ENCODE measurements at regions not wholly inside any gene's neighbourhood (a gene's known extent, or its start where the extent isn't known, plus 50 kb on each side); places are given as distances from the start of the nearest gene placed in this dataset.

- Mint-ChIP-seq H3K9me3 (no peaks in the 10 kb centered on the region), H3K27me3 (no peaks in the 10 kb centered on the region), H3K4me1 (peaks cover 77 to 88% (median 77%) of the 10 kb centered on the region in 3 donors), H3K27ac (peak overlapping the region; percentile 86 to 93), H3K4me3 (peak overlapping the region in 1 of 3 donors; percentile 68), H3K36me3 (no peaks in the 10 kb centered on the region)
- Histone ChIP-seq H3K27me3 (replicated peaks in 1 of 2; ENCODE audit: control insufficient read depth in 2 of 2, extremely low read depth in 1 of 2, insufficient read depth in 2 of 2, low read length in 1 of 2) (no peaks in the 10 kb centered on the region), H3K9me3 (no peaks in the 10 kb centered on the region), H3K27ac (ENCODE audit: low read length) (peak overlapping the region; percentile 96), H3K4me3 (ENCODE audit: control insufficient read depth in 1 of 2, extremely low read depth in 1 of 2, low read length in 1 of 2) (no peak overlapping the region), H3K4me1 (ENCODE audit: control insufficient read depth in 1 of 2, extremely low read depth in 1 of 2, insufficient read depth in 2 of 2, low read length in 2 of 2) (peaks cover 47 to 50% of the 10 kb centered on the region in 2 experiments), H3K36me3 (ENCODE audit: control insufficient read depth in 2 of 2, extremely low read depth in 1 of 2, insufficient read depth in 1 of 2, low read length in 1 of 2) (no peaks in the 10 kb centered on the region)
- no peak for ATAC-seq (replicated peaks in 1 of 4)
- DNase-seq: no peak
- ChIA-PET POLR2A (interaction anchor here in 1 of 2 donors (1.1 to 2.8 kb wide), 2 partner anchors 37 to 70 kb away, joined by 3 to 37 read pairs; no protein-coding TSS in a partner anchor), CTCF (interaction anchor here in 1 of 2 donors (4.3 kb wide), 1 partner anchor 70 kb away, joined by 23 read pairs; no protein-coding TSS in a partner anchor)
- WGBS (ENCODE audit: insufficient coverage): 67% methylated on average over 1 of the region's 4 CpGs
Measured at GRCh38 chr10:8401531-8401930, 347.0 kb downstream of the GATA3 start.

GRCh38 chr10:8402576-8402975, 348.1 kb downstream of the GATA3 start:
- POLR2A ChIA-PET: interaction anchor here (0.5 to 2.8 kb wide), 7 partner anchors 14 to 692 kb away, joined by 3 to 37 read pairs (median 4); partner anchors contain the start of gene GATA3 (in 1 of the 2)
- peak in 16 of 35 experiments; percentile 4 to 60 (median 13) for DNase-seq
- H3K4me1 Mint-ChIP-seq: peaks cover 83 to 93% (median 85%) of the 10 kb centered on the region in 3 donors
- H3K9me3 Mint-ChIP-seq: no peaks in the 10 kb centered on the region
- 0% methylated on average over 3 of the region's 4 CpGs for WGBS (ENCODE audit: insufficient coverage)
- Histone ChIP-seq H3K4me1 (ENCODE audit: control insufficient read depth in 1 of 2, extremely low read depth in 1 of 2, insufficient read depth in 2 of 2, low read length in 2 of 2) (peaks cover 54 to 55% of the 10 kb centered on the region in 2 experiments), H3K27ac (ENCODE audit: low read length) (peak overlapping the region; percentile 96), H3K4me3 (ENCODE audit: control insufficient read depth in 1 of 2, extremely low read depth in 1 of 2, low read length in 1 of 2) (no peak overlapping the region), H3K9me3 (no peaks in the 10 kb centered on the region), H3K36me3 (ENCODE audit: control insufficient read depth in 2 of 2, extremely low read depth in 1 of 2, insufficient read depth in 1 of 2, low read length in 1 of 2) (no peaks in the 10 kb centered on the region), H3K27me3 (replicated peaks in 1 of 2; ENCODE audit: control insufficient read depth in 2 of 2, extremely low read depth in 1 of 2, insufficient read depth in 2 of 2, low read length in 1 of 2) (no peaks in the 10 kb centered on the region)
- peak overlapping the region; percentile 86 to 93 for H3K27ac Mint-ChIP-seq
- H3K4me3 Mint-ChIP-seq: peak overlapping the region; percentile 49 to 68 (median 52)
- ATAC-seq (replicated peaks in 1 of 4): peak; percentile 57 to 81 (median 78)
- no peaks in the 10 kb centered on the region for H3K27me3 Mint-ChIP-seq
- no peaks in the 10 kb centered on the region for H3K36me3 Mint-ChIP-seq
- CTCF ChIA-PET: interaction anchor here (0.5 to 4.3 kb wide), 6 partner anchors 13 to 722 kb away, joined by 3 to 23 read pairs (median 4); no protein-coding TSS in a partner anchor

GRCh38 chr10:8403711-8404371, 349.4 kb downstream of the GATA3 start:
- Histone ChIP-seq H3K36me3 (ENCODE audit: control insufficient read depth in 2 of 2, extremely low read depth in 1 of 2, insufficient read depth in 1 of 2, low read length in 1 of 2) (no peaks in the 10 kb centered on the region), H3K9me3 (no peaks in the 10 kb centered on the region), H3K27me3 (replicated peaks in 1 of 2; ENCODE audit: control insufficient read depth in 2 of 2, extremely low read depth in 1 of 2, insufficient read depth in 2 of 2, low read length in 1 of 2) (no peaks in the 10 kb centered on the region), H3K4me3 (ENCODE audit: control insufficient read depth in 1 of 2, extremely low read depth in 1 of 2, low read length in 1 of 2) (peak overlapping the region; percentile 14 to 27), H3K4me1 (ENCODE audit: control insufficient read depth in 1 of 2, extremely low read depth in 1 of 2, insufficient read depth in 2 of 2, low read length in 2 of 2) (peaks cover 49 to 58% of the 10 kb centered on the region in 2 experiments), H3K27ac (ENCODE audit: low read length) (peak overlapping the region; percentile 96)
- ChIA-PET CTCF (interaction anchor here (0.6 to 4.3 kb wide), 4 partner anchors 34 to 186 kb away, joined by 3 to 23 read pairs (median 3); no protein-coding TSS in a partner anchor), POLR2A (interaction anchor here (0.6 to 2.8 kb wide), 4 partner anchors 43 to 575 kb away, joined by 3 to 37 read pairs (median 6); no protein-coding TSS in a partner anchor)
- Mint-ChIP-seq H3K27me3 (no peaks in the 10 kb centered on the region), H3K4me3 (peak overlapping the region; percentile 55 to 74 (median 68)), H3K4me1 (peaks cover 79 to 89% (median 81%) of the 10 kb centered on the region in 3 donors), H3K36me3 (no peaks in the 10 kb centered on the region), H3K27ac (peak overlapping the region; percentile 86 to 93), H3K9me3 (no peaks in the 10 kb centered on the region)
- DNase-seq: peak in 2 of 35 experiments; percentile 5 to 28
- no peak for ATAC-seq (replicated peaks in 1 of 4)
- 67% methylated on average over 1 of the region's 4 CpGs for WGBS (ENCODE audit: insufficient coverage)

GRCh38 chr10:8404721-8405120, 350.2 kb downstream of the GATA3 start:
- ATAC-seq (replicated peaks in 1 of 4) (peak; percentile 62 to 87 (median 70)), DNase-seq (peak in 31 of 35 experiments; percentile 11 to 91 (median 43))
- WGBS (ENCODE audit: insufficient coverage): no CpG with 5 or more reads among the region's 1 CpG
- CTCF ChIA-PET: interaction anchor here in 1 of 2 donors (1.0 to 4.3 kb wide), 2 partner anchors 12 to 73 kb away, joined by 3 to 23 read pairs; no protein-coding TSS in a partner anchor
- Mint-ChIP-seq H3K27ac (peak overlapping the region; percentile 86 to 93), H3K4me1 (peaks cover 73 to 81% (median 78%) of the 10 kb centered on the region in 3 donors), H3K4me3 (peak overlapping the region; percentile 55 to 74 (median 68)), H3K9me3 (no peaks in the 10 kb centered on the region), H3K27me3 (no peaks in the 10 kb centered on the region), H3K36me3 (no peaks in the 10 kb centered on the region)
- H3K27ac ChIP-seq (ENCODE audit: low read length): peak overlapping the region; percentile 96
- H3K4me1 ChIP-seq (ENCODE audit: control insufficient read depth in 1 of 2, extremely low read depth in 1 of 2, insufficient read depth in 2 of 2, low read length in 2 of 2): peaks cover 49 to 58% of the 10 kb centered on the region in 2 experiments
- H3K36me3 ChIP-seq (ENCODE audit: control insufficient read depth in 2 of 2, extremely low read depth in 1 of 2, insufficient read depth in 1 of 2, low read length in 1 of 2): no peaks in the 10 kb centered on the region
- no peaks in the 10 kb centered on the region for H3K27me3 ChIP-seq (replicated peaks in 1 of 2; ENCODE audit: control insufficient read depth in 2 of 2, extremely low read depth in 1 of 2, insufficient read depth in 2 of 2, low read length in 1 of 2)
- POLR2A ChIA-PET: interaction anchor here in 1 of 2 donors (0.5 to 2.3 kb wide), 2 partner anchors 73 to 114 kb away, joined by 6 to 14 read pairs; no protein-coding TSS in a partner anchor
- no peaks in the 10 kb centered on the region for H3K9me3 ChIP-seq
- peak overlapping the region in 1 of 2 donors; percentile 14 for H3K4me3 ChIP-seq (ENCODE audit: control insufficient read depth in 1 of 2, extremely low read depth in 1 of 2, low read length in 1 of 2)

GRCh38 chr10:8405596-8405995, 351.1 kb downstream of the GATA3 start:
- ChIA-PET POLR2A (interaction anchor here in 1 of 2 donors (0.7 to 2.3 kb wide), 2 partner anchors 12 to 74 kb away, joined by 5 to 14 read pairs; no protein-coding TSS in a partner anchor), CTCF (interaction anchor here in 1 of 2 donors (1.0 to 4.3 kb wide), 2 partner anchors 11 to 74 kb away, joined by 3 to 23 read pairs; no protein-coding TSS in a partner anchor)
- H3K27ac ChIP-seq (ENCODE audit: low read length): peak overlapping the region; percentile 96
- H3K9me3 Mint-ChIP-seq: no peaks in the 10 kb centered on the region
- H3K27me3 Mint-ChIP-seq: no peaks in the 10 kb centered on the region
- no peak for ATAC-seq (replicated peaks in 1 of 4)
- peak overlapping the region; percentile 86 to 93 for H3K27ac Mint-ChIP-seq
- peaks cover 49 to 54% of the 10 kb centered on the region in 2 experiments for H3K4me1 ChIP-seq (ENCODE audit: control insufficient read depth in 1 of 2, extremely low read depth in 1 of 2, insufficient read depth in 2 of 2, low read length in 2 of 2)
- H3K4me1 Mint-ChIP-seq: peaks cover 71 to 77% (median 72%) of the 10 kb centered on the region in 3 donors
- H3K4me3 Mint-ChIP-seq: peak overlapping the region in 1 of 3 donors; percentile 68
- no peaks in the 10 kb centered on the region for H3K27me3 ChIP-seq (replicated peaks in 1 of 2; ENCODE audit: control insufficient read depth in 2 of 2, extremely low read depth in 1 of 2, insufficient read depth in 2 of 2, low read length in 1 of 2)
- H3K36me3 Mint-ChIP-seq: no peaks in the 10 kb centered on the region
- H3K36me3 ChIP-seq (ENCODE audit: control insufficient read depth in 2 of 2, extremely low read depth in 1 of 2, insufficient read depth in 1 of 2, low read length in 1 of 2): no peaks in the 10 kb centered on the region
- H3K9me3 ChIP-seq: no peaks in the 10 kb centered on the region
- no peak overlapping the region for H3K4me3 ChIP-seq (ENCODE audit: control insufficient read depth in 1 of 2, extremely low read depth in 1 of 2, low read length in 1 of 2)
- no CpG with 5 or more reads among the region's 6 CpGs for WGBS (ENCODE audit: insufficient coverage)
- peak in 1 of 35 experiments; percentile 12 for DNase-seq

- no peaks in the 10 kb centered on the region for H3K27me3 Mint-ChIP-seq
- no peaks in the 10 kb centered on the region for H3K9me3 ChIP-seq
- DNase-seq (peak in 1 of 35 experiments; percentile 18), ATAC-seq (replicated peaks in 1 of 4) (no peak)
- ChIA-PET CTCF (interaction anchor here in 1 of 2 donors (0.6 to 1.1 kb wide), 2 partner anchors 9 to 1252 kb away, joined by 3 read pairs; no protein-coding TSS in a partner anchor), POLR2A (interaction anchor here (0.6 to 1.2 kb wide), 3 partner anchors 30 to 801 kb away, joined by 3 read pairs; no protein-coding TSS in a partner anchor)
- H3K27me3 ChIP-seq (replicated peaks in 1 of 2; ENCODE audit: control insufficient read depth in 2 of 2, extremely low read depth in 1 of 2, insufficient read depth in 2 of 2, low read length in 1 of 2): no peaks in the 10 kb centered on the region
- no peaks in the 10 kb centered on the region for H3K36me3 Mint-ChIP-seq
- H3K4me3 Mint-ChIP-seq: no peak overlapping the region
- H3K27ac ChIP-seq (ENCODE audit: low read length): no peak overlapping the region
- no peak overlapping the region for H3K4me3 ChIP-seq (ENCODE audit: control insufficient read depth in 1 of 2, extremely low read depth in 1 of 2, low read length in 1 of 2)
- peaks cover 36 to 40% of the 10 kb centered on the region in 2 experiments for H3K4me1 ChIP-seq (ENCODE audit: control insufficient read depth in 1 of 2, extremely low read depth in 1 of 2, insufficient read depth in 2 of 2, low read length in 2 of 2)
- H3K36me3 ChIP-seq (ENCODE audit: control insufficient read depth in 2 of 2, extremely low read depth in 1 of 2, insufficient read depth in 1 of 2, low read length in 1 of 2): no peaks in the 10 kb centered on the region
- H3K27ac Mint-ChIP-seq: peak overlapping the region; percentile 74 to 77
- no peaks in the 10 kb centered on the region for H3K9me3 Mint-ChIP-seq
- peaks cover 52 to 57% (median 52%) of the 10 kb centered on the region in 3 donors for H3K4me1 Mint-ChIP-seq
Measured at GRCh38 chr10:8407501-8408021, 353.1 kb downstream of the GATA3 start.
